ENCODE measurements at regions not wholly inside any gene's neighbourhood (a gene's known extent, or its start where the extent isn't known, plus 50 kb on each side); places are given as distances from the start of the nearest gene placed in this dataset.

GRCh38 chr7:31234836-31235605, 105.5 kb downstream of the NEUROD6 start:
- TF ChIP-seq EZH2phosphoT487 (IDR thresholded peaks at IDR 0.05; ENCODE audit: insufficient read depth, low read depth) (no peak), EZH2 (IDR thresholded peaks at IDR 0.05; ENCODE audit: insufficient read depth, poor library complexity, severe bottlenecking) (no peak)
